Neutrophil (primary cell): ENCODE measurements at regions not wholly inside any gene's neighbourhood (a gene's known extent, or its start where the extent isn't known, plus 50 kb on each side); places are given as distances from the start of the nearest gene placed in this dataset.

ENCODE experiments used
- H3K27ac ChIP-seq: fragments of 200-600 bp; sonication (generic); 2 replicates; pipeline ENCODE4 v1.5.1; 2016; ENCODE audit warnings: mild to moderate bottlenecking, moderate library complexity
- H3K27me3 ChIP-seq: fragments of 200-600 bp; sonication (generic); 2 replicates; pipeline ENCODE4 v1.6.0; 2016; ENCODE audit warnings: mild to moderate bottlenecking
- H3K36me3 ChIP-seq: fragments of 200-600 bp; sonication (generic); 2 replicates; pipeline ENCODE4 v1.5.1; 2017
- H3K4me1 ChIP-seq, 2 experiments: fragments of 200-600 bp in 1 of 2; sonication (generic) in 1 of 2; 1 replicate in 1 of 2; 2 replicates in 1 of 2; pipeline versions ENCODE4 v1.5.1 to v1.6.1; 2013 to 2016; ENCODE audit warnings: low read depth in 1 of 2, low read length in 1 of 2, mild to moderate bottlenecking in 1 of 2, moderate library complexity in 1 of 2; ENCODE audit not compliant: control insufficient read depth in 1 of 2, insufficient read depth in 1 of 2
- H3K4me3 ChIP-seq, 2 experiments: fragments of 200-600 bp in 1 of 2; sonication (generic) in 1 of 2; 1 replicate in 1 of 2; 2 replicates in 1 of 2; pipeline ENCODE4 v1.5.1; 2013 to 2016; ENCODE audit warnings: low read depth in 1 of 2, low read length in 1 of 2, mild to moderate bottlenecking in 1 of 2, moderate library complexity in 1 of 2
- H3K9me3 ChIP-seq: fragments of 200-600 bp; sonication (generic); 2 replicates; pipeline ENCODE4 v1.5.1; 2016
- CTCF ChIP-seq: fragments of 200-600 bp; sonication (generic); IDR thresholded peaks from 2 replicates; pipeline ENCODE4 v1.5.1; 2016; ENCODE audit warnings: antibody characterized with exemption

DNA sequence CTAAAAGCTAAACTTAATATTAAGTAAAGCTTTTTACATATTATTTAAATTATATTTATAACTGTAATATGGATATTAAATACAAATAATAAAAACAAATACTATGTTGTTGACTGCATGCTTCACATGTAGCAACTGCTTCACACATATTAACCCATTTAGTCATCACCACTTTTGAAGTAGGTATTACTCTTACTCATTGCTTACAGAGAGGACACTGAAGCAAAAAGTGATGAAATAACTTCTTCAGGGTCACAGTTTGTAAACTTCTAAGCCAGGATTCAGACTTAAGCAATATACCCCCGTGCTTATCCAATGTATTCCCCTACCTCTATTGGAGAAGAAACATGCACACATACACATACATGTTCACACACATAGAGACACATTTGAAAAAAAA lies 166.6 kb downstream of the DKK2 start:
- Histone ChIP-seq H3K4me1 (no peaks in the 10 kb centered on the region), H3K4me3 (no peak overlapping the region), H3K36me3 (no peaks in the 10 kb centered on the region), H3K9me3 (no peaks in the 10 kb centered on the region), H3K27ac (no peak overlapping the region), H3K27me3 (no peaks in the 10 kb centered on the region)
- TF ChIP-seq CTCF: no peak

DNA sequence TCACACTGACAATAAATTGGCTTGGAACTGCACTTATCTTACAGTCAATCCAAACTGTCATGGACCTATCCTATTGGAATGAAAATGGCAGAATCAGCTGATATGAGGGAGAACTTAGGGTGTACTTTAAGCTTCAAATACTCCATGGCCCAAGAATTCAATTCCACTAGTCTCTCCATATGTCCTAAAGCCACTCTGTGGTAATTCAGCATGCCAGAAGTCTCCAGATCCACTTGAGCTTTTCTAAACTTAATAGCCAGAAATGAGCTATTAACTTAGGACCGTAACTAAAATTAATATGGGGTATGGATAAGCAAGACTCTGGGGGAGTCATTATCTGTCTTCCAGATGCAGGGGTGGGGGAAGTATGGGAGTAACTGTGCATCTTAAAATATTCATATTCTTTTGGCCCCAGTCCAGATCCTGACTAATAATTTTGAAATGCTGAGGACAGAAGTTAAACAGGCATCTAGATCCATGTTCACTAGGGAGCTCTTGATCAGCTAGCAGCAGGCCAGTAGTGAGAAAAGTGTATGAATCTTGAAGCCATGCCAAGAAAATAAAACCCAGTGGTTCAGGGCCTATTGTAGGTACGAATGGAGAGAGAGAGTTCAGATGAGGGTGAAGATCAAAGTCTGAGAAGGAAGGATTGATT lies 167.6 kb downstream of the DKK2 start:
- Histone ChIP-seq H3K27me3 (no peaks in the 10 kb centered on the region), H3K4me1 (no peaks in the 10 kb centered on the region), H3K4me3 (no peak overlapping the region), H3K27ac (no peak overlapping the region), H3K36me3 (no peaks in the 10 kb centered on the region), H3K9me3 (no peaks in the 10 kb centered on the region)
- no peak for TF ChIP-seq CTCF

DNA sequence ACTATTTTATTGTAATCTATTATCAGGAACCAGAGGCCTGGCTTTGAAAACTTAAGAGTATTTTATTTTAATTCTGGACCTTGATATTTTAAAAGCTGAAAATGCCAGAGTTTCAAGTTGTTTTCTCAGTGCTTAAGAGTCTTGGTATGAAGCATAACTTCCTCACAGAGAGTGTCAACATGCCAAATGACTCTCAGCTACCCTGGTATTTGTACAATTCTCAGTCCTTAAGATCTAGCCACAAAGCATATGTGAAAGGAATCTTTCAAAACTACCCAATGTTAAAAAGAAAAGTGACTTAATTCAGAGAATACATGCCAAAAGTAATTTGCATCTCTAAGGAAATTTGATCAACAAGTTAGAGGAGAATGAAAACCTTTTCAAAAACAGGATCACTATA lies 171.9 kb downstream of the DKK2 start:
- Histone ChIP-seq H3K27ac (no peak overlapping the region), H3K9me3 (no peaks in the 10 kb centered on the region), H3K4me1 (no peaks in the 10 kb centered on the region), H3K36me3 (no peaks in the 10 kb centered on the region), H3K27me3 (no peaks in the 10 kb centered on the region), H3K4me3 (no peak overlapping the region)
- no peak for TF ChIP-seq CTCF

- TF ChIP-seq CTCF: no peak
- no peaks in the 10 kb centered on the region for H3K4me1 ChIP-seq
- H3K27me3 ChIP-seq: no peaks in the 10 kb centered on the region
- no peaks in the 10 kb centered on the region for H3K9me3 ChIP-seq
- no peak overlapping the region for H3K27ac ChIP-seq
- no peak overlapping the region for H3K4me3 ChIP-seq
- no peaks in the 10 kb centered on the region for H3K36me3 ChIP-seq
Measured at GRCh38 chr4:106854569-106855351, 181.4 kb downstream of the DKK2 start.

DNA sequence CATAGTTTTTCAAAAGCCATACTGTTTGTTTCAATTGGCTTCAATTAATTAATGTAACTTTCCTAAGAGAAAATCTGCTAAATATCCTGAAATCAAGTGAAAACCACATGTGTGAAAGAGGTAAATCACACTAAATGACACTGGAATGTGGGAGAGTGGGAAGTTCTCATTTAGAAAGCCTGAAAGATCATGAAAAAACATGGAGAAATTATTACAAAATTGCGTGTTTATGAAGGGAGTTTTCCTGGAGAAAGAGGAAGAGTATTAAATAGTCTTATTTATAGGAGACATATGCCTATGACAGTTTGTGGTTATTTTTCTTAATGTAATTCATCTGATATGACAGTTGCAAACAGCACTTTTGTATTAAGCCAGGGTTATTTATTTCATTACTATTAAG lies 183.7 kb downstream of the DKK2 start:
- no peaks in the 10 kb centered on the region for H3K36me3 ChIP-seq
- no peak overlapping the region for H3K27ac ChIP-seq
- no peak overlapping the region for H3K4me3 ChIP-seq
- no peak for TF ChIP-seq CTCF
- H3K4me1 ChIP-seq: no peaks in the 10 kb centered on the region
- no peaks in the 10 kb centered on the region for H3K27me3 ChIP-seq
- no peaks in the 10 kb centered on the region for H3K9me3 ChIP-seq
